ENCODE measurements at regions not wholly inside any gene's neighbourhood (a gene's known extent, or its start where the extent isn't known, plus 50 kb on each side); places are given as distances from the start of the nearest gene placed in this dataset.

DNA sequence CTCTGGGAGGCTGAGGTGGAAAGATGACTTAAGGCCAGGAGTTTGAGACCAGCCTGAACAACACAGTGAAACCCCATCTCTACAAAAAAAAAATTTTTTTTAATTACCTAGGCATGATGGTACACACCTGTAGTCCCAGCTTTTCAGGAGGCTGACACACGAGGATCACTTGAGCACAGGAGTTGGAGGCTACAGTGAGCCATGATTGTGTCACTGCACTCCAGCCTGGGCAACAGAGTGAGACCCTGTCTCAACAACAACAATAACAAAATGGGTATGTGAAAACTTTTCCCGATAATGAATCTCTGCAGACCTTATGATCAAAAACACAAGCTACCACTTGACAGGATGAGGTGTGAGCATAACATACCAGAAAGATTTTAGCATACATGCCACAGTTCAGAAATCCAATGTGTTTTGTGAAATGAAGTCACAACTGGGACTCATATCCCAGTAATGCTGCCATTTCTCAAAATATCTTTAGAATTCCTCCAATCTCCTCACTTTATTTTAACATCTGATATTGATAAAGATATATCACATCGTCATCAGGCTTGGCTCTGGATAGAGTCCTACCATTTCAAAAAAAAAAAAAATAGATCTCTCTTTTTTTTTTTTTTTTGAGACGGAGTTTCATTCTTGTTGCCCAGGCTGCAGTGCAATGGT, 74.0 kb upstream of the PELI1 start:
- H3K4me1 ChIP-seq (ENCODE audit: low read length), result peaks cover 57% of the 10 kb centered on the region

DNA sequence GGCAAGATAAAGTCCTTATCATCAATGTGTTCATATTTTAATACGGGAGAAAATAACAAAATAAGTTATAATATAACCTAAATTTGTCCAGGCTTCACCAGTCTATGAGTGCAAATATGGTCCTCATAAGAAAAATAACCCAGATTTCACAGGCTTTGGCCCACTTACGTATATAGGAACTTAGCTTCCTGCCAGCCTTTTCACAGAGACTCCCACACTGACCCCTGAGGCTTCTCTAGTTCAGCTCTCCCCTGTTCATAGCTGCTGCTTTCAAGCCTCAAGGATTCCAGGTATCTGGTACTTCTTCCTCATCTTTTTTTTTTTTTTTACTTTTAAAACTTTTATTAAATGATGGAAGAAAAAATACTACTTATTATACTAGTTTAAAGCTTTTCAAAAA, 74.9 kb upstream of the PELI1 start:
- no peak overlapping the region for H3K4me3 ChIP-seq (ENCODE audit: low read length)
- H3F3A ChIP-seq (ENCODE audit: insufficient read depth, low read length), result peaks cover 30% of the 10 kb centered on the region
- no peaks in the 10 kb centered on the region for H3K36me3 ChIP-seq (replicated peaks; ENCODE audit: insufficient read depth, low read length)
- H2AFZ ChIP-seq (ENCODE audit: low read length), result no peak overlapping the region
- no peak overlapping the region for H3K4me2 ChIP-seq (ENCODE audit: low read depth, low read length)
- H3K9me2 ChIP-seq (replicated peaks; ENCODE audit: insufficient read depth, low read length), result no peaks in the 10 kb centered on the region
- peaks cover 58% of the 10 kb centered on the region for H3K4me1 ChIP-seq (ENCODE audit: low read length)
- no peak for TF ChIP-seq EZH2 (optimal IDR thresholded peaks at IDR 0.05; ENCODE audit: low read depth, low read length)
- no peak for TF ChIP-seq EZH2phosphoT487 (IDR thresholded peaks at IDR 0.05; ENCODE audit: low read length)
- TF ChIP-seq, protein P1, sequence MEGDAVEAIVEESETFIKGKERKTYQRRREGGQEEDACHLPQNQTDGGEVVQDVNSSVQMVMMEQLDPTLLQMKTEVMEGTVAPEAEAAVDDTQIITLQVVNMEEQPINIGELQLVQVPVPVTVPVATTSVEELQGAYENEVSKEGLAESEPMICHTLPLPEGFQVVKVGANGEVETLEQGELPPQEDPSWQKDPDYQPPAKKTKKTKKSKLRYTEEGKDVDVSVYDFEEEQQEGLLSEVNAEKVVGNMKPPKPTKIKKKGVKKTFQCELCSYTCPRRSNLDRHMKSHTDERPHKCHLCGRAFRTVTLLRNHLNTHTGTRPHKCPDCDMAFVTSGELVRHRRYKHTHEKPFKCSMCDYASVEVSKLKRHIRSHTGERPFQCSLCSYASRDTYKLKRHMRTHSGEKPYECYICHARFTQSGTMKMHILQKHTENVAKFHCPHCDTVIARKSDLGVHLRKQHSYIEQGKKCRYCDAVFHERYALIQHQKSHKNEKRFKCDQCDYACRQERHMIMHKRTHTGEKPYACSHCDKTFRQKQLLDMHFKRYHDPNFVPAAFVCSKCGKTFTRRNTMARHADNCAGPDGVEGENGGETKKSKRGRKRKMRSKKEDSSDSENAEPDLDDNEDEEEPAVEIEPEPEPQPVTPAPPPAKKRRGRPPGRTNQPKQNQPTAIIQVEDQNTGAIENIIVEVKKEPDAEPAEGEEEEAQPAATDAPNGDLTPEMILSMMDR (IDR thresholded peaks at IDR 0.05; ENCODE audit: low read length), result no peak
- no peaks in the 10 kb centered on the region for H3K27me3 ChIP-seq (replicated peaks; ENCODE audit: insufficient read depth, low read length)
- H3K9ac ChIP-seq (ENCODE audit: low read length), result no peak overlapping the region
- no peak overlapping the region for H3K27ac ChIP-seq (ENCODE audit: low read length)
- no peaks in the 10 kb centered on the region for H3K9me3 ChIP-seq (replicated peaks; ENCODE audit: insufficient read depth, low read length)
- H3K79me2 ChIP-seq (ENCODE audit: low read length), result no peaks in the 10 kb centered on the region
- no peak for DNase-seq
- H4K20me1 ChIP-seq (ENCODE audit: insufficient read depth, low read length), result no peaks in the 10 kb centered on the region

More for the DNA sequence above, 74.0 kb upstream of the PELI1 start:
- Histone ChIP-seq H3K36me3 (replicated peaks; ENCODE audit: insufficient read depth, low read length) (no peaks in the 10 kb centered on the region), H3K79me2 (ENCODE audit: low read length) (no peaks in the 10 kb centered on the region), H2AFZ (ENCODE audit: low read length) (no peak overlapping the region), H3K9me3 (replicated peaks; ENCODE audit: insufficient read depth, low read length) (no peaks in the 10 kb centered on the region), H3K9ac (ENCODE audit: low read length) (no peak overlapping the region), H3K27me3 (replicated peaks; ENCODE audit: insufficient read depth, low read length) (no peaks in the 10 kb centered on the region), H3F3A (ENCODE audit: insufficient read depth, low read length) (peaks cover 35% of the 10 kb centered on the region), H4K20me1 (ENCODE audit: insufficient read depth, low read length) (no peaks in the 10 kb centered on the region), H3K4me3 (ENCODE audit: low read length) (no peak overlapping the region), H3K27ac (ENCODE audit: low read length) (no peak overlapping the region), H3K9me2 (replicated peaks; ENCODE audit: insufficient read depth, low read length) (no peaks in the 10 kb centered on the region), H3K4me2 (ENCODE audit: low read depth, low read length) (no peak overlapping the region)
- DNase-seq, result no peak
- no peak for TF ChIP-seq EZH2phosphoT487 (IDR thresholded peaks at IDR 0.05; ENCODE audit: low read length)
- no peak for TF ChIP-seq EZH2 (optimal IDR thresholded peaks at IDR 0.05; ENCODE audit: low read depth, low read length)
- TF ChIP-seq, protein P1 (IDR thresholded peaks at IDR 0.05; ENCODE audit: low read length), result no peak

DNA sequence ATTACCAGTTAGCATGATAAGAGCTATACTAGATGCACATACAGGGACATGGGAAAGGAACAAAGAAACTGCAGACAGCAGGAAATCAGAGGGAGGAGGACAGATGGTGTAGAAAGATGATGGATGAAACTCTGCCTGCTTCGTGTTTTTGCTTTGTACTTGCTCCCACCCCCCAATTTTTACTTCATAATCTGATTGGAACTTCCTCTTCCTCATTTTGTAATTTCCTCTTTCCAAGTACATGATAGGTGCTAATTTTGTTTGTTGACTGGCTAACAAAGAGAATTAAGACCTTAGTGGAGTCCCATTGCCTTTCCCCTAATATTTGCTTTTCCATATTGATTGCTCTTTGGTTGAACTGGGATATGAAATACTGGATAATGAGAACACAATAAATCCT, 76.0 kb upstream of the PELI1 start:
- Histone ChIP-seq H3K9ac (ENCODE audit: low read length) (no peak overlapping the region), H3K9me2 (replicated peaks; ENCODE audit: insufficient read depth, low read length) (no peaks in the 10 kb centered on the region), H3K4me2 (ENCODE audit: low read depth, low read length) (no peak overlapping the region), H3K27ac (ENCODE audit: low read length) (no peak overlapping the region), H3K4me3 (ENCODE audit: low read length) (no peak overlapping the region), H3F3A (ENCODE audit: insufficient read depth, low read length) (peaks cover 19% of the 10 kb centered on the region), H3K27me3 (replicated peaks; ENCODE audit: insufficient read depth, low read length) (no peaks in the 10 kb centered on the region), H3K36me3 (replicated peaks; ENCODE audit: insufficient read depth, low read length) (no peaks in the 10 kb centered on the region), H3K9me3 (replicated peaks; ENCODE audit: insufficient read depth, low read length) (no peaks in the 10 kb centered on the region), H2AFZ (ENCODE audit: low read length) (no peak overlapping the region), H3K79me2 (ENCODE audit: low read length) (no peaks in the 10 kb centered on the region), H3K4me1 (ENCODE audit: low read length) (peaks cover 50% of the 10 kb centered on the region), H4K20me1 (ENCODE audit: insufficient read depth, low read length) (no peaks in the 10 kb centered on the region)
- TF ChIP-seq, protein P1 (IDR thresholded peaks at IDR 0.05; ENCODE audit: low read length), result no peak
- TF ChIP-seq EZH2 (optimal IDR thresholded peaks at IDR 0.05; ENCODE audit: low read depth, low read length) (no peak), EZH2phosphoT487 (IDR thresholded peaks at IDR 0.05; ENCODE audit: low read length) (no peak)
- DNase-seq, result no peak
